SU-DHL-6 (cell line): ENCODE measurements at regions not wholly inside any gene's neighbourhood (a gene's known extent, or its start where the extent isn't known, plus 50 kb on each side); places are given as distances from the start of the nearest gene placed in this dataset.
"Not testable (repeated sequence)": the region's sequence is repeated elsewhere in the genome, so short reads cannot be mapped to it uniquely, and the experiment has no call there.

ENCODE experiments used
- H2AFZ ChIP-seq: fragments of 200-600 bp; sonication (generic); 2 replicates; pipeline ENCODE4 v1.6.1; 2014; ENCODE audit warnings: low read depth, mild to moderate bottlenecking, moderate library complexity, mixed read lengths, antibody characterized with exemption, low read length; ENCODE audit not compliant: severe bottlenecking
- H3F3A ChIP-seq: fragments of 200-600 bp; shearing (Covaris generic); 2 replicates; pipeline ENCODE4 v1.6.0; 2016; ENCODE audit warnings: antibody characterized with exemption, mild to moderate bottlenecking; ENCODE audit not compliant: insufficient read depth
- H3K27ac ChIP-seq: fragments of 200-600 bp; sonication (generic); 2 replicates; pipeline ENCODE4 v1.5.1; 2016; ENCODE audit warnings: low read depth, mild to moderate bottlenecking, low read length, moderate library complexity, mixed read lengths
- H3K27me3 ChIP-seq: fragments of 200-600 bp; sonication (generic), shearing (Covaris generic); 2 replicates; pipeline ENCODE4 v1.6.0; 2014; ENCODE audit warnings: mild to moderate bottlenecking, low read length
- H3K36me3 ChIP-seq: fragments of 200-600 bp; sonication (generic); 2 replicates; pipeline ENCODE4 v1.6.1; 2014; ENCODE audit warnings: mild to moderate bottlenecking, low read length, mixed read lengths
- H3K4me2 ChIP-seq: fragments of 300-600, 200-600 bp; shearing (Covaris generic), sonication (generic); 2 replicates; pipeline ENCODE4 v1.6.0; 2014; ENCODE audit warnings: low read length, low read depth, mild to moderate bottlenecking; ENCODE audit not compliant: poor library complexity, severe bottlenecking
- H3K4me3 ChIP-seq: fragments of 200-600 bp; sonication (generic); 2 replicates; pipeline ENCODE4 v1.5.1; 2014; ENCODE audit warnings: antibody characterized with exemption, low read length, mild to moderate bottlenecking, mixed read lengths; ENCODE audit not compliant: insufficient read depth, poor library complexity, severe bottlenecking
- H3K79me2 ChIP-seq: fragments of 200-600 bp; sonication (generic); 2 replicates; pipeline ENCODE4 v1.6.1; 2014; ENCODE audit warnings: mild to moderate bottlenecking, low read length, moderate library complexity; ENCODE audit not compliant: insufficient read depth
- H3K9ac ChIP-seq: fragments of 200-600 bp; sonication (generic); 2 replicates; pipeline ENCODE4 v1.7.0; 2014; ENCODE audit warnings: mild to moderate bottlenecking, low read length
- H3K9me2 ChIP-seq: fragments of 200-600 bp; sonication (generic); replicated peaks from 2 replicates; pipeline ENCODE4 v1.6.1; 2014; ENCODE audit warnings: low read length; ENCODE audit not compliant: insufficient read depth
- H3K9me3 ChIP-seq: fragments of 200-600 bp; sonication (generic); 2 replicates; pipeline ENCODE4 v1.6.1; 2014; ENCODE audit warnings: low read length, mixed read lengths; ENCODE audit not compliant: insufficient read depth
- H4K20me1 ChIP-seq: fragments of 200-600 bp; sonication (generic); 2 replicates; pipeline ENCODE4 v1.6.1; 2014; ENCODE audit warnings: low read depth, mild to moderate bottlenecking, antibody characterized with exemption, low read length, moderate library complexity, mixed read lengths
- CTCF ChIP-seq: fragments of 200-600 bp; sonication (generic); IDR thresholded peaks from one replicate; pipeline ENCODE4 v1.5.1; 2017; ENCODE audit warnings: antibody characterized with exemption, mild to moderate bottlenecking, low read length, moderate library complexity; ENCODE audit not compliant: insufficient read depth, poor library complexity, severe bottlenecking
- EZH2phosphoT487 ChIP-seq: fragments of 200-600 bp; sonication (generic), shearing (Covaris generic); conservative IDR thresholded peaks from 2 replicates; pipeline ENCODE4 v1.6.1; 2018; ENCODE audit warnings: mild to moderate bottlenecking, antibody characterized with exemption, low read length, moderate library complexity, mixed read lengths

- H3F3A ChIP-seq = no peaks in the 10 kb centered on the region
- no peaks in the 10 kb centered on the region for H3K36me3 ChIP-seq
- H3K27ac ChIP-seq = no peak overlapping the region
- no peaks in the 10 kb centered on the region for H4K20me1 ChIP-seq
- no peaks in the 10 kb centered on the region for H3K27me3 ChIP-seq
- no peaks in the 10 kb centered on the region for H3K9me2 ChIP-seq
- H3K9ac ChIP-seq = no peak overlapping the region
- H3K4me2 ChIP-seq = no peak overlapping the region
- H3K9me3 ChIP-seq = no peaks in the 10 kb centered on the region
- no peaks in the 10 kb centered on the region for H3K79me2 ChIP-seq
- H2AFZ ChIP-seq = no peak overlapping the region
- TF ChIP-seq EZH2phosphoT487 (no peak), CTCF (no peak)
- H3K4me3 ChIP-seq = no peak overlapping the region
These were observed 342.8 kb upstream of the NDST4 start for GRCh38 chr4:115456231-115456630.

GRCh38 chr4:115454228-115454627 is 340.8 kb upstream of the NDST4 start:
- Histone ChIP-seq H3K9ac (no peak overlapping the region), H3F3A (no peaks in the 10 kb centered on the region), H3K4me2 (no peak overlapping the region), H3K4me3 (no peak overlapping the region), H3K9me2 (no peaks in the 10 kb centered on the region), H3K27ac (no peak overlapping the region), H3K36me3 (no peaks in the 10 kb centered on the region), H4K20me1 (no peaks in the 10 kb centered on the region), H3K9me3 (no peaks in the 10 kb centered on the region), H3K79me2 (no peaks in the 10 kb centered on the region), H2AFZ (no peak overlapping the region), H3K27me3 (no peaks in the 10 kb centered on the region)
- TF ChIP-seq CTCF (no peak), EZH2phosphoT487 (no peak)

- no peaks in the 10 kb centered on the region for H3K79me2 ChIP-seq
- no peaks in the 10 kb centered on the region for H3F3A ChIP-seq
- no peak overlapping the region for H3K4me3 ChIP-seq
- no peaks in the 10 kb centered on the region for H3K9me3 ChIP-seq
- H3K27ac ChIP-seq = no peak overlapping the region
- no peaks in the 10 kb centered on the region for H3K27me3 ChIP-seq
- no peak overlapping the region for H3K9ac ChIP-seq
- no peak overlapping the region for H3K4me2 ChIP-seq
- H3K36me3 ChIP-seq = no peaks in the 10 kb centered on the region
- H4K20me1 ChIP-seq = no peaks in the 10 kb centered on the region
- TF ChIP-seq CTCF = no peak
- no peak for TF ChIP-seq EZH2phosphoT487
- H2AFZ ChIP-seq = no peak overlapping the region
- no peaks in the 10 kb centered on the region for H3K9me2 ChIP-seq
These were observed 340.0 kb upstream of the NDST4 start for GRCh38 chr4:115453416-115453815.

GRCh38 chr4:115452229-115452628 is 338.8 kb upstream of the NDST4 start:
- not testable (repeated sequence) for H3K27ac ChIP-seq, H3K4me3 ChIP-seq, H3K79me2 ChIP-seq, H3K4me2 ChIP-seq, H3K9ac ChIP-seq, H2AFZ ChIP-seq, H3K27me3 ChIP-seq, H3F3A ChIP-seq, H4K20me1 ChIP-seq, H3K9me3 ChIP-seq, H3K9me2 ChIP-seq, H3K36me3 ChIP-seq
